H1 (cell line): ENCODE measurements at regions not wholly inside any gene's neighbourhood (a gene's known extent, or its start where the extent isn't known, plus 50 kb on each side); places are given as distances from the start of the nearest gene placed in this dataset.

Source experiments
- CTCF ChIA-PET: fragments of 300-600 bp; sonication (Branson Sonifier 250); formaldehyde crosslinking; loops from one replicate; lab custom pipeline; 2021; ENCODE audit not compliant: partially characterized antibody; lab: Charles Lee
- POLR2A ChIA-PET: fragments of 300-600 bp; sonication (Branson Sonifier 250); formaldehyde crosslinking; loops from one replicate; lab custom pipeline; 2021; ENCODE audit warnings: inconsistent platforms; ENCODE audit not compliant: partially characterized antibody; lab: Charles Lee
- DNase-seq, 2 experiments: peaks; one replicate each; pipeline versions ENCODE4 v3.0.0 to v3.0.0-alpha.2; 2010 to 2022; ENCODE audit warnings: low spot score in 2 of 2, low read depth in 1 of 2, mixed read lengths in 1 of 2
- FAIRE-seq: peaks from 2 replicates; lab custom pipeline; 2011; peaks lifted over from hg19 to GRCh38; lab: Jason Lieb, UNC
- H2AFZ ChIP-seq: 2 replicates; pipeline ENCODE4 v1.8.1; 2012; ENCODE audit warnings: low read length, inconsistent platforms
- H2AK5ac ChIP-seq: 2 replicates; pipeline ENCODE4 v1.6.1; 2013; ENCODE audit warnings: low read depth, low read length
- H2BK120ac ChIP-seq: replicated peaks from 2 replicates; pipeline ENCODE3; 2013; ENCODE audit warnings: low read depth, low read length, inconsistent platforms
- H2BK12ac ChIP-seq: 2 replicates; pipeline ENCODE4 v1.6.1; 2013; ENCODE audit warnings: low read depth, low read length
- H2BK15ac ChIP-seq: 2 replicates; pipeline ENCODE4 v1.6.1; 2013; ENCODE audit warnings: low read length
- H2BK20ac ChIP-seq: 2 replicates; pipeline ENCODE4 v1.6.1; 2013; ENCODE audit warnings: low read length
- H2BK5ac ChIP-seq: 2 replicates; pipeline ENCODE4 v1.6.1; 2013; ENCODE audit warnings: low read depth, low read length
- H3K14ac ChIP-seq: 2 replicates; pipeline ENCODE4 v1.6.1; 2013; ENCODE audit warnings: inconsistent platforms; ENCODE audit not compliant: insufficient read length
- H3K18ac ChIP-seq: 2 replicates; pipeline ENCODE4 v1.6.1; 2013; ENCODE audit warnings: low read length; ENCODE audit errors: extremely low read depth
- H3K23ac ChIP-seq: 2 replicates; pipeline ENCODE4 v1.6.1; 2013; ENCODE audit warnings: inconsistent platforms; ENCODE audit not compliant: insufficient read length
- H3K23me2 ChIP-seq: 2 replicates; pipeline ENCODE4 v1.6.1; 2013; ENCODE audit warnings: low read depth, low read length
- H3K27ac ChIP-seq: 2 replicates; pipeline ENCODE4 v1.6.1; 2011; ENCODE audit warnings: low read depth, low read length, inconsistent platforms
- H3K27me3 ChIP-seq, 4 experiments: replicated peaks in 1 of 4; 1 replicate in 1 of 4; 2 replicates in 3 of 4; pipeline versions ENCODE4 v1.6.1 to v1.8.1; 2011 to 2013; ENCODE audit warnings: low read length in 3 of 4, mild to moderate bottlenecking in 3 of 4, inconsistent platforms in 2 of 4, mixed read lengths in 2 of 4, moderate library complexity in 1 of 4; ENCODE audit not compliant: control insufficient read depth in 3 of 4, insufficient read depth in 3 of 4; ENCODE audit errors: extremely low read depth in 1 of 4
- H3K36me3 ChIP-seq, 4 experiments: 2 replicates each; pipeline versions ENCODE4 v1.6.1 to v1.8.1; 2011 to 2013; ENCODE audit warnings: mild to moderate bottlenecking in 4 of 4, low read length in 3 of 4, moderate library complexity in 2 of 4, control low read depth in 1 of 4, inconsistent platforms in 1 of 4; ENCODE audit not compliant: insufficient read depth in 4 of 4, control insufficient read depth in 2 of 4
- H3K4ac ChIP-seq: replicated peaks from 2 replicates; pipeline ENCODE3; 2013; ENCODE audit warnings: low read length, low read depth, mixed read lengths, inconsistent platforms; ENCODE audit not compliant: insufficient read length
- H3K4me1 ChIP-seq, 4 experiments: replicated peaks in 1 of 4; 1 replicate in 1 of 4; 2 replicates in 3 of 4; pipeline versions ENCODE4 v1.6.1 to v1.8.1; 2011 to 2013; ENCODE audit warnings: low read length in 3 of 4, inconsistent platforms in 2 of 4, mixed read lengths in 1 of 4; ENCODE audit not compliant: insufficient read depth in 4 of 4, control insufficient read depth in 3 of 4
- H3K4me2 ChIP-seq, 2 experiments: 2 replicates each; pipeline versions ENCODE4 v1.6.1 to v1.8.1; 2011 to 2013; ENCODE audit warnings: low read depth in 2 of 2, low read length in 2 of 2, control low read depth in 1 of 2, inconsistent platforms in 1 of 2, mild to moderate bottlenecking in 1 of 2; ENCODE audit not compliant: insufficient read depth in 1 of 2
- H3K4me3 ChIP-seq, 4 experiments: fragments of 200-600, 300-600 bp in 1 of 4; sonication (generic), shearing (Covaris generic), sonication (Bioruptor Twin) in 1 of 4; 2 replicates each; pipeline versions ENCODE4 v1.5.1 to v1.8.1; 2011 to 2016; ENCODE audit warnings: low read length in 4 of 4, low read depth in 3 of 4, control low read depth in 2 of 4, inconsistent platforms in 2 of 4, mild to moderate bottlenecking in 2 of 4, mixed read lengths in 1 of 4, moderate library complexity in 1 of 4; ENCODE audit not compliant: insufficient read depth in 2 of 4; ENCODE audit errors: extremely low read depth in 1 of 4
- H3K56ac ChIP-seq: replicated peaks from 2 replicates; pipeline ENCODE3; 2013; ENCODE audit warnings: low read depth, mild to moderate bottlenecking, mixed read lengths, low read length, inconsistent platforms; ENCODE audit not compliant: insufficient read length
- H3K79me1 ChIP-seq: 2 replicates; pipeline ENCODE4 v1.6.1; 2013; ENCODE audit warnings: low read depth, low read length, control low read depth
- H3K79me2 ChIP-seq, 2 experiments: 2 replicates each; pipeline versions ENCODE4 v1.6.1 to v1.8.1; 2012 to 2013; ENCODE audit warnings: low read length in 2 of 2, mild to moderate bottlenecking in 2 of 2, inconsistent platforms in 1 of 2; ENCODE audit not compliant: insufficient read depth in 2 of 2, control insufficient read depth in 1 of 2
- H3K9ac ChIP-seq, 4 experiments: replicated peaks in 1 of 4; 1 replicate in 1 of 4; 2 replicates in 3 of 4; pipeline versions ENCODE4 v1.6.1 to v1.8.1; 2011 to 2013; ENCODE audit warnings: low read depth in 3 of 4, low read length in 3 of 4, control low read depth in 2 of 4, mild to moderate bottlenecking in 2 of 4, moderate library complexity in 2 of 4, inconsistent platforms in 1 of 4; ENCODE audit errors: extremely low read depth in 1 of 4
- H3K9me3 ChIP-seq, 2 experiments: 2 replicates each; pipeline versions ENCODE4 v1.6.1 to v1.8.1; 2012 to 2013; ENCODE audit warnings: mild to moderate bottlenecking in 2 of 2, moderate library complexity in 2 of 2, control low read depth in 1 of 2, inconsistent platforms in 1 of 2, low read depth in 1 of 2, low read length in 1 of 2, mixed read lengths in 1 of 2; ENCODE audit not compliant: insufficient read depth in 2 of 2
- H4K20me1 ChIP-seq, 2 experiments: replicated peaks in 1 of 2; 2 replicates each; pipeline versions ENCODE3 to v1.8.1; 2011 to 2013; ENCODE audit warnings: inconsistent platforms in 2 of 2, low read length in 2 of 2, mild to moderate bottlenecking in 1 of 2; ENCODE audit not compliant: insufficient read depth in 2 of 2, control insufficient read depth in 1 of 2
- H4K5ac ChIP-seq: 2 replicates; pipeline ENCODE4 v1.6.1; 2013; ENCODE audit warnings: low read length, low read depth, mixed read lengths, inconsistent platforms; ENCODE audit not compliant: insufficient read length
- H4K8ac ChIP-seq: 2 replicates; pipeline ENCODE4 v1.8.0; 2013; ENCODE audit warnings: mild to moderate bottlenecking, moderate library complexity, low read length, inconsistent platforms; ENCODE audit not compliant: insufficient read depth; ENCODE audit errors: extremely low read depth
- H4K91ac ChIP-seq: replicated peaks from 2 replicates; pipeline ENCODE3; 2013; ENCODE audit warnings: low read length, mixed read lengths, inconsistent platforms; ENCODE audit not compliant: insufficient read length
- POLR2AphosphoS5 ChIP-seq: IDR thresholded peaks from 2 replicates; pipeline ENCODE4 v1.6.1; 2011; ENCODE audit warnings: low read depth, low read length
- RFX5 ChIP-seq: IDR thresholded peaks from 2 replicates; pipeline ENCODE4 v1.6.1; 2011; ENCODE audit warnings: low read depth, low read length, improper control_type of control experiment, borderline replicate concordance
- WGBS, 2 experiments: shearing (Covaris generic) in 1 of 2; methylation state at CpG; one replicate each; pipeline versions ENCODE4 v1.1.6 to v1.1.7; 2013 to 2015; ENCODE audit warnings: low lambda C conversion rate in 2 of 2, mixed read lengths in 2 of 2, inconsistent platforms in 1 of 2, low coverage in 1 of 2, missing lambda C conversion rate in 1 of 2; ENCODE audit not compliant: insufficient replicate concordance in 2 of 2, insufficient coverage in 1 of 2, insufficient read length in 1 of 2; ENCODE audit errors: extremely low coverage in 1 of 2, missing lambda C conversion rate in 1 of 2; 5-methylcytosine and 5-hydroxymethylcytosine counted together

GRCh38 chr18:10207682-10208345, 246.6 kb upstream of the APCDD1 start:
- H3K18ac ChIP-seq = no peak overlapping the region; the same call in 1 of the 2 replicates
- H2BK15ac ChIP-seq = no peak overlapping the region
- H3K79me1 ChIP-seq = no peaks in the 10 kb centered on the region
- no peak overlapping the region for H2BK20ac ChIP-seq
- no peak overlapping the region for H2BK12ac ChIP-seq
- H3K27ac ChIP-seq = no peak overlapping the region
- H3K14ac ChIP-seq = no peak overlapping the region
- no peak overlapping the region for H3K56ac ChIP-seq
- no peak for FAIRE-seq
- no peak overlapping the region for H3K4me3 ChIP-seq
- no peak overlapping the region for H4K91ac ChIP-seq
- 59% methylated on average over 3 of the region's 3 CpGs; no CpG with 5 or more reads in 1 of the 2 experiments for WGBS, 2 experiments
- H2BK120ac ChIP-seq = no peak overlapping the region
- no peak for DNase-seq
- no peaks in the 10 kb centered on the region for H3K23me2 ChIP-seq
- no peaks in the 10 kb centered on the region for H3K79me2 ChIP-seq
- H3K4me2 ChIP-seq = no peak overlapping the region
- no peaks in the 10 kb centered on the region for H3K9me3 ChIP-seq
- H4K5ac ChIP-seq = no peak overlapping the region
- no peak overlapping the region for H2AK5ac ChIP-seq
- no peak overlapping the region for H2AFZ ChIP-seq
- TF ChIP-seq POLR2AphosphoS5 (no peak), RFX5 (no peak)
- H4K20me1 ChIP-seq = no peaks in the 10 kb centered on the region
- H2BK5ac ChIP-seq = no peak overlapping the region
- H3K4me1 ChIP-seq = peaks cover 0 to 5% (median 1%) of the 10 kb centered on the region in 4 experiments; a peak in 3 of 7 replicates
- CTCF ChIA-PET = no interaction called here
- H3K36me3 ChIP-seq = no peaks in the 10 kb centered on the region
- no peaks in the 10 kb centered on the region for H3K27me3 ChIP-seq
- no peak overlapping the region for H3K9ac ChIP-seq
- no peak overlapping the region for H4K8ac ChIP-seq
- POLR2A ChIA-PET = no interaction called here
- no peak overlapping the region for H3K4ac ChIP-seq
- no peak overlapping the region for H3K23ac ChIP-seq
